Smooth muscle cell (in vitro differentiated cells): ENCODE measurements at regions not wholly inside any gene's neighbourhood (a gene's known extent, or its start where the extent isn't known, plus 50 kb on each side); places are given as distances from the start of the nearest gene placed in this dataset.
"Not testable (repeated sequence)": the region's sequence is repeated elsewhere in the genome, so short reads cannot be mapped to it uniquely, and the experiment has no call there.

Experiments
- DNase-seq: peaks from one replicate; lab custom pipeline; 2025; ENCODE audit not compliant: unreplicated experiment; lab: John Stamatoyannopoulos, UW
- H2AFZ ChIP-seq: fragments of 200-600 bp; sonication (generic); 2 replicates; pipeline ENCODE4 v1.6.0; 2016; ENCODE audit warnings: antibody characterized with exemption, low read depth, mild to moderate bottlenecking
- H3F3A ChIP-seq: fragments of 200-600 bp; sonication (generic); 2 replicates; pipeline ENCODE4 v1.6.0; 2017; ENCODE audit warnings: antibody characterized with exemption, low read depth
- H3K27ac ChIP-seq: fragments of 200-600 bp; sonication (generic); 2 replicates; pipeline ENCODE4 v1.5.1; 2016; ENCODE audit warnings: low read depth, mild to moderate bottlenecking
- H3K27me3 ChIP-seq: fragments of 200-600 bp; sonication (generic); 2 replicates; pipeline ENCODE4 v1.6.1; 2016; ENCODE audit warnings: low read depth, mild to moderate bottlenecking
- H3K36me3 ChIP-seq: fragments of 200-600 bp; sonication (generic); 2 replicates; pipeline ENCODE4 v1.5.1; 2016; ENCODE audit warnings: low read depth
- H3K4me1 ChIP-seq: fragments of 200-600 bp; sonication (generic); 2 replicates; pipeline ENCODE4 v1.5.1; 2016; ENCODE audit warnings: low read depth
- H3K4me2 ChIP-seq: fragments of 200-600 bp; sonication (generic); 2 replicates; pipeline ENCODE4 v1.6.0; 2016; ENCODE audit warnings: mild to moderate bottlenecking
- H3K4me3 ChIP-seq: fragments of 200-600 bp; sonication (generic); 2 replicates; pipeline ENCODE4 v1.5.1; 2016; ENCODE audit warnings: mild to moderate bottlenecking
- H3K79me2 ChIP-seq: fragments of 200-600 bp; sonication (generic); 2 replicates; pipeline ENCODE4 v1.6.0; 2016; ENCODE audit warnings: low read depth, mild to moderate bottlenecking
- H3K9ac ChIP-seq: fragments of 200-600 bp; sonication (generic); 2 replicates; pipeline ENCODE4 v1.6.0; 2016; ENCODE audit warnings: low read depth
- H3K9me3 ChIP-seq: fragments of 200-600 bp; sonication (generic); replicated peaks from 2 replicates; pipeline ENCODE4 v1.5.1; 2016; ENCODE audit warnings: low read depth
- H4K20me1 ChIP-seq: fragments of 200-600 bp; sonication (generic); 2 replicates; pipeline ENCODE4 v1.6.0; 2016; ENCODE audit warnings: low read depth
- WGBS: methylation state at CpG from one replicate; pipeline ENCODE4 v1.1.7; 2016; ENCODE audit warnings: low lambda C conversion rate; 5-methylcytosine and 5-hydroxymethylcytosine counted together

- not testable (repeated sequence) for H3K4me3 ChIP-seq, H3K4me2 ChIP-seq, H4K20me1 ChIP-seq, H3K27me3 ChIP-seq, H3K36me3 ChIP-seq, H2AFZ ChIP-seq, H3K9me3 ChIP-seq, DNase-seq, H3F3A ChIP-seq, H3K9ac ChIP-seq, H3K27ac ChIP-seq, H3K79me2 ChIP-seq, H3K4me1 ChIP-seq
- 95% methylated on average over 9 of the region's 9 CpGs for WGBS
These were observed 204.0 kb downstream of the LAT start for GRCh38 chr16:29188806-29189205.

- 91% methylated on average over 35 of the region's 35 CpGs for WGBS
- H3K79me2 ChIP-seq, DNase-seq, H3K27ac ChIP-seq, H3K9me3 ChIP-seq, H2AFZ ChIP-seq, H4K20me1 ChIP-seq, H3F3A ChIP-seq, H3K9ac ChIP-seq, H3K4me1 ChIP-seq, H3K4me2 ChIP-seq, H3K4me3 ChIP-seq, H3K36me3 ChIP-seq, H3K27me3 ChIP-seq: not testable (repeated sequence)
These were observed 201.7 kb downstream of the LAT start for GRCh38 chr16:29186306-29187220.

GRCh38 chr16:29185872-29186271, 201.0 kb downstream of the LAT start:
- not testable (repeated sequence) for H3K4me1 ChIP-seq, H3K36me3 ChIP-seq, H3K4me2 ChIP-seq, H4K20me1 ChIP-seq, H3K27me3 ChIP-seq, H3K4me3 ChIP-seq, DNase-seq, H3K9me3 ChIP-seq, H3K79me2 ChIP-seq, H3F3A ChIP-seq, H3K27ac ChIP-seq, H3K9ac ChIP-seq, H2AFZ ChIP-seq
- WGBS, result 96% methylated on average over 9 of the region's 9 CpGs

GRCh38 chr16:29184738-29185438, 200.0 kb downstream of the LAT start:
- not testable (repeated sequence) for H3K4me1 ChIP-seq, H2AFZ ChIP-seq, H4K20me1 ChIP-seq, H3K27ac ChIP-seq, H3K9ac ChIP-seq, H3K36me3 ChIP-seq, H3K4me3 ChIP-seq, H3K9me3 ChIP-seq, H3K79me2 ChIP-seq, H3K27me3 ChIP-seq, H3K4me2 ChIP-seq, H3F3A ChIP-seq, DNase-seq
- 68% methylated on average over 40 of the region's 41 CpGs for WGBS

- not testable (repeated sequence) for H3K27me3 ChIP-seq, DNase-seq, H3K4me3 ChIP-seq, H2AFZ ChIP-seq, H3K9me3 ChIP-seq, H3F3A ChIP-seq, H3K79me2 ChIP-seq, H3K36me3 ChIP-seq, H3K27ac ChIP-seq, H4K20me1 ChIP-seq, H3K4me1 ChIP-seq, H3K4me2 ChIP-seq, H3K9ac ChIP-seq
- 50% methylated on average over 25 of the region's 25 CpGs for WGBS
These were observed 198.4 kb downstream of the LAT start for GRCh38 chr16:29182940-29183868.
